GM12878 (cell line): ENCODE measurements at regions not wholly inside any gene's neighbourhood (a gene's known extent, or its start where the extent isn't known, plus 50 kb on each side); places are given as distances from the start of the nearest gene placed in this dataset.
"Not testable (repeated sequence)": the region's sequence is repeated elsewhere in the genome, so short reads cannot be mapped to it uniquely, and the experiment has no call there.

Experiments
- ATAC-seq: fragments of 200-7000 bp; cut with Tn5 transposase; 3 replicates; pipeline ENCODE4 v1.9.1; 2020; ENCODE audit warnings: mild to moderate bottlenecking, moderate library complexity
- BruUV-seq: library from RNA; stranded (reverse); fragments of 400-500 nt; replicated peaks from 2 replicates; lab custom pipeline; 2021; lab: Mats Ljungman, UMichigan
- CTCF ChIA-PET: fragments of 300-600 bp; sonication (Branson Sonifier 250); formaldehyde crosslinking; extraction: SDS; loops from one replicate; lab custom pipeline; 2021; ENCODE audit warnings: inconsistent platforms; lab: Yijun Ruan, JAX
- POLR2A ChIA-PET: fragments of 350-600 bp; formaldehyde crosslinking; extraction: SDS; loops from one replicate; lab custom pipeline; 2021; ENCODE audit warnings: inconsistent platforms; lab: Charles Lee
- RAD21 ChIA-PET: fragments of 300-600 bp; sonication (Branson Sonifier 250); formaldehyde crosslinking; loops from one replicate; lab custom pipeline; 2023; ENCODE audit warnings: antibody characterized with exemption; ENCODE audit not compliant: unreplicated experiment; lab: Charles Lee
- SMC1A ChIA-PET: fragments of 300-600 bp; sonication (Branson Sonifier 250); formaldehyde crosslinking; loops from one replicate; lab custom pipeline; 2023; ENCODE audit not compliant: unreplicated experiment, uncharacterized antibody; lab: Charles Lee
- DNase-seq: peaks from one replicate; pipeline ENCODE4 v3.0.0-alpha.2; 2011; ENCODE audit warnings: low read depth, low spot score
- FAIRE-seq: peaks from 3 replicates; lab custom pipeline; 2011; peaks lifted over from hg19 to GRCh38; lab: Jason Lieb, UNC
- H2AFZ ChIP-seq: 2 replicates; pipeline ENCODE4 v1.6.0; 2011; ENCODE audit warnings: low read depth, low read length, control low read depth; ENCODE audit not compliant: control insufficient read depth
- H3K27ac ChIP-seq: 2 replicates; pipeline ENCODE4 v1.5.1; 2011; ENCODE audit warnings: control low read depth; ENCODE audit not compliant: control insufficient read depth, insufficient read depth
- H3K27me3 ChIP-seq, 2 experiments: replicated peaks in 1 of 2; 2 replicates each; pipeline versions ENCODE4 v1.6.0 to v1.6.1; 2011; ENCODE audit warnings: low read length in 1 of 2; ENCODE audit not compliant: control insufficient read depth in 2 of 2, insufficient read depth in 2 of 2
- H3K36me3 ChIP-seq, 2 experiments: 2 replicates each; pipeline ENCODE4 v1.5.1; 2011; ENCODE audit warnings: low read length in 1 of 2; ENCODE audit not compliant: control insufficient read depth in 2 of 2, insufficient read depth in 2 of 2
- H3K4me1 ChIP-seq: 2 replicates; pipeline ENCODE4 v1.6.1; 2011; ENCODE audit warnings: mild to moderate bottlenecking, low read length, moderate library complexity, mixed read lengths; ENCODE audit not compliant: control insufficient read depth, insufficient read depth
- H3K4me2 ChIP-seq: 2 replicates; pipeline ENCODE4 v1.6.0; 2011; ENCODE audit warnings: control low read depth; ENCODE audit not compliant: control insufficient read depth, insufficient read depth
- H3K4me3 ChIP-seq: fragments of 200-600 bp; sonication (generic); 2 replicates; pipeline ENCODE4 v1.5.1; 2016
- H3K79me2 ChIP-seq: 2 replicates; pipeline ENCODE4 v1.6.0; 2011; ENCODE audit warnings: low read length; ENCODE audit not compliant: control insufficient read depth, insufficient read depth
- H3K9ac ChIP-seq: 2 replicates; pipeline ENCODE4 v1.8.0; 2011; ENCODE audit warnings: low read length, control low read depth, mixed read lengths; ENCODE audit not compliant: control insufficient read depth, insufficient read depth
- H3K9me3 ChIP-seq: replicated peaks from 3 replicates; pipeline ENCODE4 v1.5.1; 2011; ENCODE audit warnings: mild to moderate bottlenecking, low read length; ENCODE audit not compliant: control insufficient read depth, insufficient read depth
- H4K20me1 ChIP-seq: 2 replicates; pipeline ENCODE4 v1.6.0; 2011; ENCODE audit not compliant: control insufficient read depth, insufficient read depth
- ATF7 ChIP-seq: fragments of 450-650 bp; IDR thresholded peaks from 2 replicates; pipeline ENCODE4 v1.6.1; 2016; ENCODE audit warnings: low read depth, mild to moderate bottlenecking
- BACH1 ChIP-seq: fragments of 450-650 bp; IDR thresholded peaks from 2 replicates; pipeline ENCODE4 v1.6.1; 2017; ENCODE audit warnings: mild to moderate bottlenecking, borderline replicate concordance
- BMI1 ChIP-seq: fragments of 450-650 bp; IDR thresholded peaks from 2 replicates; pipeline ENCODE4 v1.6.1; 2016; ENCODE audit warnings: mild to moderate bottlenecking, moderate library complexity, borderline replicate concordance
- BRCA1 ChIP-seq: IDR thresholded peaks from 2 replicates; pipeline ENCODE4 v1.6.1; 2011; ENCODE audit warnings: low read depth, low read length, improper control_type of control experiment
- CHD1 ChIP-seq: IDR thresholded peaks from 2 replicates; pipeline ENCODE4 v1.6.1; 2012; ENCODE audit warnings: low read depth, low read length, improper control_type of control experiment
- MTA2 ChIP-seq: fragments of 450-650 bp; IDR thresholded peaks from 2 replicates; pipeline ENCODE4 v1.6.1; 2016; ENCODE audit warnings: low read depth, mild to moderate bottlenecking, moderate library complexity
- NBN ChIP-seq: fragments of 450-650 bp; IDR thresholded peaks from 2 replicates; pipeline ENCODE4 v1.6.1; 2016
- NFXL1 ChIP-seq: fragments of 450-650 bp; IDR thresholded peaks from 2 replicates; pipeline ENCODE4 v1.6.1; 2017; ENCODE audit warnings: antibody characterized with exemption, mild to moderate bottlenecking, borderline replicate concordance
- PML ChIP-seq: IDR thresholded peaks from 2 replicates; pipeline ENCODE4 v1.6.1; 2012; ENCODE audit warnings: low read length, inconsistent platforms
- SMARCA5 ChIP-seq: fragments of 450-650 bp; IDR thresholded peaks from 2 replicates; pipeline ENCODE4 v1.6.1; 2017; ENCODE audit warnings: mild to moderate bottlenecking
- SP1 ChIP-seq: IDR thresholded peaks from one replicate; pipeline ENCODE4 v1.6.1; 2011; ENCODE audit warnings: low read depth, low read length
- TARDBP ChIP-seq: IDR thresholded peaks from 2 replicates; pipeline ENCODE4 v1.6.1; 2016; ENCODE audit warnings: borderline replicate concordance
- ZNF217 ChIP-seq: fragments of 450-650 bp; IDR thresholded peaks from 2 replicates; pipeline ENCODE4 v1.6.1; 2017; ENCODE audit warnings: antibody characterized with exemption, mild to moderate bottlenecking
- ZNF24 ChIP-seq: fragments of 450-650 bp; IDR thresholded peaks from 2 replicates; pipeline ENCODE4 v1.6.1; 2017; ENCODE audit warnings: antibody characterized with exemption, mild to moderate bottlenecking
- WGBS: methylation state at CpG from one replicate; pipeline ENCODE4 v1.1.6; 2016; ENCODE audit warnings: low lambda C conversion rate; ENCODE audit not compliant: insufficient replicate concordance, insufficient coverage; ENCODE audit errors: missing lambda C conversion rate; 5-methylcytosine and 5-hydroxymethylcytosine counted together
- in situ Hi-C: fragments of 300-500 bp; cut with MboI; formaldehyde crosslinking; loops from 9 replicates; pipeline ENCODE4 v1.14.3; 2018; ENCODE audit warnings: mixed read lengths
- intact Hi-C: fragments of 100-400 bp; cut with micrococcal nuclease; formaldehyde crosslinking; loops from one replicate; pipeline ENCODE4 v1.14.2; 2022; ENCODE audit not compliant: unreplicated experiment
- TF ChIP-seq, protein P1 (sequence below): IDR thresholded peaks from 2 replicates; pipeline ENCODE4 v1.6.1; 2011; ENCODE audit warnings: low read depth, mild to moderate bottlenecking, low read length, moderate library complexity, borderline replicate concordance; ENCODE audit errors: extremely low read depth
- TF ChIP-seq, protein P2 (sequence below): fragments of 150-350 bp; IDR thresholded peaks from 2 replicates; pipeline ENCODE4 v1.6.1; 2016; ENCODE audit warnings: low read depth, low read length
- TF ChIP-seq, protein P3 (sequence below): fragments of 450-650 bp; IDR thresholded peaks from 2 replicates; pipeline ENCODE4 v1.6.1; 2016; ENCODE audit warnings: mild to moderate bottlenecking

DNA sequence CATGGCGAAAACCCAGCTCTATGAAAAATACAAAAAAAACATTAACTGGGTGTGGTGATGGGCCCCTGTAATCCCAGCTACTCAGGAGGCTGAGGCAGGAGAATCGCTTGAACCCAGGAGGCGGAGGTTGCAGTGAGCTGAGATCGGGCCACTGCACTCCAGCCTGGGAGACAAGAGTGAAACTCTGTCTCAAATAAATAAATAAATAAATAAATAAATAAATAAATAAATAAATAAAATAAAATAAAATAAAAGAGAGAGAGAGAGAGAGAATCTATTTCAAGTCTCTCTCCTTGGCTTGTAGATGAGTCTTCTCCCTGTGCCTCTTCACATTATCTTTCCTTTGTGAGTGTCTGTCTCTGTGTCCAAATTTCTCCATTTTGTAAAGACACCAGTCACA lies 442.6 kb upstream of the PROX1 start:
- SMC1A ChIA-PET, DNase-seq, H3K79me2 ChIP-seq, H2AFZ ChIP-seq, H3K9me3 ChIP-seq, CTCF ChIA-PET, FAIRE-seq, POLR2A ChIA-PET, H3K36me3 ChIP-seq, ATAC-seq, in situ Hi-C loops, H4K20me1 ChIP-seq, intact Hi-C loops, BruUV-seq, H3K9ac ChIP-seq, RAD21 ChIA-PET, H3K27ac ChIP-seq, H3K27me3 ChIP-seq, H3K4me3 ChIP-seq, H3K4me2 ChIP-seq, H3K4me1 ChIP-seq: not testable (repeated sequence)
- WGBS, result 70% methylated on average over 4 of the region's 4 CpGs

DNA sequence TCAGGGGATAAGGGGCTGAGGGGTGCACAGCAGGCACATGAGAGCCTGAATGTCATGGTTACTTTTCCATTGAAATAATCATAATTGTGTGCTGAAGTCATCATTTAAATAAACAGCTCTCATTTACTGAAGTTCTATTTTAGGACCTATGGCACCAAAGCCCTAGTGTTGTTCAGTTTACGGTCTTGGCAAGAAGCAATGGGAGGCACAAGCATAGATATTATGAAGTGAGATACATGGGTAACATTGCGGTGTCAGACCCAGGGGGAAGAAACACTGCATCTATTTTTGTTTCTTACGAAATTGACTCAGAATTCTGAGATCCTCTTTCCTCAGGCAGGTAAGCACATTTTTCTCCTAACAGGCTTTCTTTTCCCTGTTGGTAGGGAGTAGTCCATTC lies 437.8 kb upstream of the PROX1 start:
- Histone ChIP-seq H4K20me1 (no peaks in the 10 kb centered on the region), H2AFZ (no peak overlapping the region), H3K4me1 (no peaks in the 10 kb centered on the region), H3K9ac (no peak overlapping the region), H3K27me3 (no peaks in the 10 kb centered on the region), H3K79me2 (no peaks in the 10 kb centered on the region), H3K4me2 (no peak overlapping the region), H3K27ac (no peak overlapping the region), H3K9me3 (no peaks in the 10 kb centered on the region), H3K4me3 (no peak overlapping the region), H3K36me3 (no peaks in the 10 kb centered on the region)
- intact Hi-C loops, result no loop called here
- in situ Hi-C loops, result no loop called here
- FAIRE-seq (no peak), ATAC-seq (no peak), DNase-seq (no peak)
- WGBS, result 38% methylated on average over 3 of the region's 3 CpGs
- ChIA-PET CTCF (no interaction called here), RAD21 (no interaction called here), SMC1A (no interaction called here), POLR2A (interaction anchor here (0.5 kb wide), 1 partner anchor 406 kb away, joined by 3 read pairs; no protein-coding TSS in a partner anchor)
- no TSS peak for BruUV-seq
- TF ChIP-seq, protein P1, sequence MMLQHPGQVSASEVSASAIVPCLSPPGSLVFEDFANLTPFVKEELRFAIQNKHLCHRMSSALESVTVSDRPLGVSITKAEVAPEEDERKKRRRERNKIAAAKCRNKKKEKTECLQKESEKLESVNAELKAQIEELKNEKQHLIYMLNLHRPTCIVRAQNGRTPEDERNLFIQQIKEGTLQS, result no peak
- TF ChIP-seq BMI1 (no peak), NFXL1 (no peak), SMARCA5 (no peak), SP1 (no peak), TARDBP (no peak), ZNF24 (no peak), NBN (no peak), ZNF217 (no peak), BRCA1 (no peak), ATF7 (no peak), BACH1 (no peak), PML (no peak), CHD1 (no peak), MTA2 (no peak)
- TF ChIP-seq, protein P2, sequence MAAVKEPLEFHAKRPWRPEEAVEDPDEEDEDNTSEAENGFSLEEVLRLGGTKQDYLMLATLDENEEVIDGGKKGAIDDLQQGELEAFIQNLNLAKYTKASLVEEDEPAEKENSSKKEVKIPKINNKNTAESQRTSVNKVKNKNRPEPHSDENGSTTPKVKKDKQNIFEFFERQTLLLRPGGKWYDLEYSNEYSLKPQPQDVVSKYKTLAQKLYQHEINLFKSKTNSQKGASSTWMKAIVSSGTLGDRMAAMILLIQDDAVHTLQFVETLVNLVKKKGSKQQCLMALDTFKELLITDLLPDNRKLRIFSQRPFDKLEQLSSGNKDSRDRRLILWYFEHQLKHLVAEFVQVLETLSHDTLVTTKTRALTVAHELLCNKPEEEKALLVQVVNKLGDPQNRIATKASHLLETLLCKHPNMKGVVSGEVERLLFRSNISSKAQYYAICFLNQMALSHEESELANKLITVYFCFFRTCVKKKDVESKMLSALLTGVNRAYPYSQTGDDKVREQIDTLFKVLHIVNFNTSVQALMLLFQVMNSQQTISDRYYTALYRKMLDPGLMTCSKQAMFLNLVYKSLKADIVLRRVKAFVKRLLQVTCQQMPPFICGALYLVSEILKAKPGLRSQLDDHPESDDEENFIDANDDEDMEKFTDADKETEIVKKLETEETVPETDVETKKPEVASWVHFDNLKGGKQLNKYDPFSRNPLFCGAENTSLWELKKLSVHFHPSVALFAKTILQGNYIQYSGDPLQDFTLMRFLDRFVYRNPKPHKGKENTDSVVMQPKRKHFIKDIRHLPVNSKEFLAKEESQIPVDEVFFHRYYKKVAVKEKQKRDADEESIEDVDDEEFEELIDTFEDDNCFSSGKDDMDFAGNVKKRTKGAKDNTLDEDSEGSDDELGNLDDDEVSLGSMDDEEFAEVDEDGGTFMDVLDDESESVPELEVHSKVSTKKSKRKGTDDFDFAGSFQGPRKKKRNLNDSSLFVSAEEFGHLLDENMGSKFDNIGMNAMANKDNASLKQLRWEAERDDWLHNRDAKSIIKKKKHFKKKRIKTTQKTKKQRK, result no peak
- TF ChIP-seq, protein P3, sequence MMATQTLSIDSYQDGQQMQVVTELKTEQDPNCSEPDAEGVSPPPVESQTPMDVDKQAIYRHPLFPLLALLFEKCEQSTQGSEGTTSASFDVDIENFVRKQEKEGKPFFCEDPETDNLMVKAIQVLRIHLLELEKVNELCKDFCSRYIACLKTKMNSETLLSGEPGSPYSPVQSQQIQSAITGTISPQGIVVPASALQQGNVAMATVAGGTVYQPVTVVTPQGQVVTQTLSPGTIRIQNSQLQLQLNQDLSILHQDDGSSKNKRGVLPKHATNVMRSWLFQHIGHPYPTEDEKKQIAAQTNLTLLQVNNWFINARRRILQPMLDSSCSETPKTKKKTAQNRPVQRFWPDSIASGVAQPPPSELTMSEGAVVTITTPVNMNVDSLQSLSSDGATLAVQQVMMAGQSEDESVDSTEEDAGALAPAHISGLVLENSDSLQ, result no peak
